HCT116 (cell line): ENCODE measurements at regions not wholly inside any gene's neighbourhood (a gene's known extent, or its start where the extent isn't known, plus 50 kb on each side); places are given as distances from the start of the nearest gene placed in this dataset.

ENCODE experiments used
- JUND ChIP-seq: IDR thresholded peaks from 2 replicates; pipeline ENCODE4 v1.6.1; 2012
- POLR2AphosphoS5 ChIP-seq: IDR thresholded peaks from 2 replicates; pipeline ENCODE4 v1.6.1; 2011; ENCODE audit warnings: mild to moderate bottlenecking, low read depth, low read length, moderate library complexity
- RAD21 ChIP-seq: IDR thresholded peaks from 2 replicates; pipeline ENCODE4 v1.6.1; 2012; ENCODE audit warnings: low read depth, mild to moderate bottlenecking
- TF ChIP-seq, protein P1 (sequence below), 3 experiments: fragments of 200-600 bp in 1 of 3; sonication (generic) in 1 of 3; IDR thresholded peaks in 2 of 3; conservative IDR thresholded peaks in 1 of 3; 2 replicates each; pipeline ENCODE4 v1.5.1; 2012 to 2017; ENCODE audit warnings: low read depth in 2 of 3, low read length in 2 of 3, antibody characterized with exemption in 1 of 3, borderline replicate concordance in 1 of 3, control low read depth in 1 of 3, mild to moderate bottlenecking in 1 of 3, mixed read lengths in 1 of 3, mixed run types in 1 of 3, moderate library complexity in 1 of 3; ENCODE audit not compliant: insufficient read depth in 1 of 3

DNA sequence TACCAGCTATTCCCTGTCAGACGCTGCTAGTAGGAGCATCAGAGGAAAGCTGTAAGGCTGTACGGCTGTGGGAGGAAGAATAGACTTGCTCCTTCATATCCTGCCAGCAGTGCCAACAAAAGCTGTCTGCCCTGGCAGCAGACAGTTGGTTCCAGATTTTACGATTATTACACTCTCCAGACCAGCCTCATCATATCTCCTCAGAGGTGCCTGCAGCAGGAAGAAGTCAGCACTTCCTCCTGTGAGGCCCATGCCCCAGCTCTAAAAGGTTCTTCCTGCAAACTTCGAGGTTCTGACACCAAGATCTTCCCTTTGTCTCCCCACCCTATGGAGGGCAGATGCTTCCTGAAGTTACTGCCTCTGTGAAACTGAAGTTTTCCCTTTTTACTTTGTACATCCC lies 537.7 kb upstream of the PKDCC start:
- TF ChIP-seq POLR2AphosphoS5 = no peak
- TF ChIP-seq, protein P1, sequence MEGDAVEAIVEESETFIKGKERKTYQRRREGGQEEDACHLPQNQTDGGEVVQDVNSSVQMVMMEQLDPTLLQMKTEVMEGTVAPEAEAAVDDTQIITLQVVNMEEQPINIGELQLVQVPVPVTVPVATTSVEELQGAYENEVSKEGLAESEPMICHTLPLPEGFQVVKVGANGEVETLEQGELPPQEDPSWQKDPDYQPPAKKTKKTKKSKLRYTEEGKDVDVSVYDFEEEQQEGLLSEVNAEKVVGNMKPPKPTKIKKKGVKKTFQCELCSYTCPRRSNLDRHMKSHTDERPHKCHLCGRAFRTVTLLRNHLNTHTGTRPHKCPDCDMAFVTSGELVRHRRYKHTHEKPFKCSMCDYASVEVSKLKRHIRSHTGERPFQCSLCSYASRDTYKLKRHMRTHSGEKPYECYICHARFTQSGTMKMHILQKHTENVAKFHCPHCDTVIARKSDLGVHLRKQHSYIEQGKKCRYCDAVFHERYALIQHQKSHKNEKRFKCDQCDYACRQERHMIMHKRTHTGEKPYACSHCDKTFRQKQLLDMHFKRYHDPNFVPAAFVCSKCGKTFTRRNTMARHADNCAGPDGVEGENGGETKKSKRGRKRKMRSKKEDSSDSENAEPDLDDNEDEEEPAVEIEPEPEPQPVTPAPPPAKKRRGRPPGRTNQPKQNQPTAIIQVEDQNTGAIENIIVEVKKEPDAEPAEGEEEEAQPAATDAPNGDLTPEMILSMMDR (IDR thresholded peaks at IDR 0.05 in 2 of 3, conservative IDR thresholded peaks at IDR 0.05 in 1 of 3; ENCODE audit: borderline replicate concordance in 1 of 3, insufficient read depth in 1 of 3, low read depth in 2 of 3, low read length in 2 of 3) = no peak
- TF ChIP-seq JUND = no peak
- no peak for TF ChIP-seq RAD21
